IMR-90 (cell line): ENCODE measurements at regions not wholly inside any gene's neighbourhood (a gene's known extent, or its start where the extent isn't known, plus 50 kb on each side); places are given as distances from the start of the nearest gene placed in this dataset.

Experiments
- ATAC-seq: fragments of 200-7000 bp; cut with Tn5 transposase; 2 replicates; pipeline ENCODE4 v1.9.1; 2020; ENCODE audit warnings: low read depth, mild to moderate bottlenecking, moderate library complexity
- BruUV-seq: library from RNA; stranded (reverse); fragments of 400-500 nt; replicated peaks from 2 replicates; lab custom pipeline; 2021; lab: Mats Ljungman, UMichigan
- CTCF ChIA-PET: fragments of 300-600 bp; formaldehyde crosslinking; extraction: SDS; loops from one replicate; lab custom pipeline; 2021; ENCODE audit warnings: antibody characterized with exemption; lab: Yijun Ruan, JAX
- POLR2A ChIA-PET: fragments of 300-600 bp; sonication (Branson Sonifier 250); formaldehyde crosslinking; loops from one replicate; lab custom pipeline; 2022; ENCODE audit warnings: antibody characterized with exemption; ENCODE audit not compliant: unreplicated experiment; lab: Charles Lee
- DNase-seq: peaks from one replicate; pipeline ENCODE4 v3.0.0; 2013
- H2AFZ ChIP-seq: replicated peaks from 2 replicates; pipeline ENCODE3; 2013; ENCODE audit warnings: low read length, mild to moderate bottlenecking; ENCODE audit not compliant: poor library complexity
- H2AK5ac ChIP-seq: 2 replicates; pipeline ENCODE4 v1.6.1; 2013; ENCODE audit warnings: low read depth, low read length, inconsistent platforms
- H2AK9ac ChIP-seq: replicated peaks from 2 replicates; pipeline ENCODE3; 2013; ENCODE audit warnings: mild to moderate bottlenecking, low read depth, low read length, moderate library complexity; ENCODE audit not compliant: poor library complexity
- H2BK120ac ChIP-seq: 2 replicates; pipeline ENCODE4 v1.6.1; 2013; ENCODE audit warnings: low read depth, low read length, inconsistent platforms
- H2BK15ac ChIP-seq: 3 replicates; pipeline ENCODE4 v1.6.1; 2013; ENCODE audit warnings: low read depth, low read length, inconsistent platforms
- H2BK20ac ChIP-seq: 2 replicates; pipeline ENCODE4 v1.6.1; 2013; ENCODE audit warnings: low read depth, mild to moderate bottlenecking, inconsistent platforms, low read length, moderate library complexity
- H2BK5ac ChIP-seq: 2 replicates; pipeline ENCODE4 v1.6.1; 2013; ENCODE audit warnings: mild to moderate bottlenecking, low read depth, low read length, inconsistent platforms; ENCODE audit not compliant: poor library complexity, severe bottlenecking
- H3K14ac ChIP-seq: replicated peaks from 2 replicates; pipeline ENCODE4 v1.6.1; 2013; ENCODE audit warnings: low read depth, low read length, inconsistent platforms
- H3K18ac ChIP-seq: 2 replicates; pipeline ENCODE4 v1.6.1; 2013; ENCODE audit warnings: low read depth, low read length, control low read depth
- H3K23ac ChIP-seq: 2 replicates; pipeline ENCODE4 v1.6.1; 2013; ENCODE audit warnings: low read depth, low read length, inconsistent platforms
- H3K27ac ChIP-seq: 2 replicates; pipeline ENCODE4 v1.5.1; 2013; ENCODE audit warnings: mild to moderate bottlenecking, control low read depth, low read length; ENCODE audit not compliant: insufficient read depth
- H3K27me3 ChIP-seq: 2 replicates; pipeline ENCODE4 v1.6.1; 2013; ENCODE audit warnings: low read length; ENCODE audit not compliant: control insufficient read depth, insufficient read depth
- H3K36me3 ChIP-seq: 2 replicates; pipeline ENCODE4 v1.6.1; 2013; ENCODE audit warnings: low read length, mixed read lengths; ENCODE audit not compliant: control insufficient read depth, insufficient read depth
- H3K4ac ChIP-seq: 2 replicates; pipeline ENCODE4 v1.6.1; 2013; ENCODE audit warnings: low read depth, low read length, inconsistent platforms
- H3K4me1 ChIP-seq: 2 replicates; pipeline ENCODE4 v1.6.1; 2013; ENCODE audit warnings: low read length, mixed read lengths; ENCODE audit not compliant: control insufficient read depth, insufficient read depth
- H3K4me2 ChIP-seq: 2 replicates; pipeline ENCODE4 v1.6.1; 2013; ENCODE audit warnings: low read depth, mild to moderate bottlenecking, control low read depth, low read length, moderate library complexity
- H3K4me3 ChIP-seq: 2 replicates; pipeline ENCODE4 v1.5.1; 2013; ENCODE audit warnings: low read depth, mild to moderate bottlenecking, control low read depth, low read length, moderate library complexity; ENCODE audit not compliant: insufficient read depth
- H3K56ac ChIP-seq: 2 replicates; pipeline ENCODE4 v1.6.1; 2013; ENCODE audit warnings: low read length, inconsistent platforms; ENCODE audit not compliant: insufficient read depth; ENCODE audit errors: extremely low read depth
- H3K79me1 ChIP-seq, 2 experiments: 2 replicates each; pipeline ENCODE4 v1.6.1; 2013; ENCODE audit warnings: low read length in 2 of 2, inconsistent platforms in 1 of 2, low read depth in 1 of 2
- H3K9ac ChIP-seq: 2 replicates; pipeline ENCODE4 v1.6.1; 2013; ENCODE audit warnings: low read depth, low read length, control low read depth
- H3K9me1 ChIP-seq: 2 replicates; pipeline ENCODE4 v1.6.1; 2013; ENCODE audit warnings: low read length, inconsistent platforms; ENCODE audit not compliant: insufficient read depth
- H3K9me3 ChIP-seq: 2 replicates; pipeline ENCODE4 v1.6.1; 2013; ENCODE audit warnings: low read length; ENCODE audit not compliant: control insufficient read depth, insufficient read depth
- H4K20me1 ChIP-seq: 2 replicates; pipeline ENCODE4 v1.6.1; 2013; ENCODE audit warnings: low read length, inconsistent platforms; ENCODE audit not compliant: insufficient read depth
- H4K5ac ChIP-seq: 2 replicates; pipeline ENCODE4 v1.6.1; 2013; ENCODE audit warnings: mild to moderate bottlenecking, low read depth, low read length, control low read depth
- H4K8ac ChIP-seq, 2 experiments: 2 replicates each; pipeline ENCODE4 v1.6.1; 2013; ENCODE audit warnings: low read depth in 2 of 2, low read length in 2 of 2, control low read depth in 1 of 2, inconsistent platforms in 1 of 2
- H4K91ac ChIP-seq: 2 replicates; pipeline ENCODE4 v1.6.1; 2013; ENCODE audit warnings: low read depth, low read length, inconsistent platforms; ENCODE audit not compliant: insufficient read depth
- BHLHE40 ChIP-seq: fragments of 150-350 bp; IDR thresholded peaks from 2 replicates; pipeline ENCODE4 v1.6.1; 2016; ENCODE audit warnings: mild to moderate bottlenecking, low read depth, low read length
- CEBPB ChIP-seq: IDR thresholded peaks from 2 replicates; pipeline ENCODE4 v1.6.1; 2012; ENCODE audit warnings: low read depth, low read length, improper control_type of control experiment
- CHD1 ChIP-seq: IDR thresholded peaks from 2 replicates; pipeline ENCODE4 v1.6.1; 2012; ENCODE audit warnings: low read depth, low read length, improper control_type of control experiment
- FOS ChIP-seq: fragments of 150-350 bp; IDR thresholded peaks from 2 replicates; pipeline ENCODE4 v1.6.1; 2016; ENCODE audit warnings: low read depth, low read length
- MAFK ChIP-seq: IDR thresholded peaks from 2 replicates; pipeline ENCODE4 v1.6.1; 2012; ENCODE audit warnings: low read depth, low read length, improper control_type of control experiment
- MAZ ChIP-seq: IDR thresholded peaks from 2 replicates; pipeline ENCODE4 v1.6.1; 2012; ENCODE audit warnings: low read depth, mild to moderate bottlenecking, low read length, improper control_type of control experiment, moderate library complexity, borderline replicate concordance
- MXI1 ChIP-seq: IDR thresholded peaks from 2 replicates; pipeline ENCODE4 v1.6.1; 2012; ENCODE audit warnings: low read depth, mild to moderate bottlenecking, low read length, moderate library complexity, borderline replicate concordance
- NFE2L2 ChIP-seq: fragments of 150-350 bp; IDR thresholded peaks from 2 replicates; pipeline ENCODE4 v1.6.1; 2016; ENCODE audit warnings: low read depth, mild to moderate bottlenecking, low read length
- POLR2A ChIP-seq: IDR thresholded peaks from 2 replicates; pipeline ENCODE4 v1.6.1; 2012; ENCODE audit warnings: mild to moderate bottlenecking, low read depth, low read length
- RAD21 ChIP-seq: IDR thresholded peaks from 2 replicates; pipeline ENCODE4 v1.6.1; 2012; ENCODE audit warnings: low read length, improper control_type of control experiment
- RCOR1 ChIP-seq: IDR thresholded peaks from 2 replicates; pipeline ENCODE4 v1.6.1; 2012; ENCODE audit warnings: mild to moderate bottlenecking, low read length, improper control_type of control experiment; ENCODE audit not compliant: insufficient replicate concordance
- RFX5 ChIP-seq: IDR thresholded peaks from 2 replicates; pipeline ENCODE4 v1.8.0; 2012; ENCODE audit warnings: low read depth, mild to moderate bottlenecking, low read length, moderate library complexity
- SMC3 ChIP-seq: fragments of 150-350 bp; IDR thresholded peaks from 2 replicates; pipeline ENCODE4 v1.6.1; 2016; ENCODE audit warnings: low read depth, mild to moderate bottlenecking, antibody characterized with exemption, low read length, moderate library complexity
- USF2 ChIP-seq: fragments of 150-350 bp; IDR thresholded peaks from 2 replicates; pipeline ENCODE4 v1.6.1; 2017; ENCODE audit warnings: mild to moderate bottlenecking, antibody characterized with exemption, low read length, low read depth
- dilution Hi-C: fragments of 300-500 bp; cut with HindIII; formaldehyde crosslinking; loops from one replicate; pipeline ENCODE4 v1.14.3; 2018; ENCODE audit warnings: low sequenced_read_pairs; ENCODE audit not compliant: unreplicated experiment
- in situ Hi-C: fragments of 300-500 bp; cut with MboI; formaldehyde crosslinking; loops from 3 replicates; pipeline ENCODE4 v1.14.3; 2019; ENCODE audit warnings: low sequenced_read_pairs, inconsistent platforms, mixed read lengths
- intact Hi-C: fragments of 100-400 bp; cut with micrococcal nuclease; formaldehyde crosslinking; loops from 2 replicates; pipeline ENCODE4 v1.10.0; 2022
- TF ChIP-seq, protein P1 (sequence below): conservative IDR thresholded peaks from 2 replicates; pipeline ENCODE4 v1.5.1; 2012; ENCODE audit warnings: mild to moderate bottlenecking, low read depth, low read length, improper control_type of control experiment
- TF ChIP-seq, protein P2 (sequence below): fragments of 150-350 bp; IDR thresholded peaks from 2 replicates; pipeline ENCODE4 v1.6.1; 2016; ENCODE audit warnings: low read depth, mild to moderate bottlenecking, low read length, moderate library complexity, borderline replicate concordance

DNA sequence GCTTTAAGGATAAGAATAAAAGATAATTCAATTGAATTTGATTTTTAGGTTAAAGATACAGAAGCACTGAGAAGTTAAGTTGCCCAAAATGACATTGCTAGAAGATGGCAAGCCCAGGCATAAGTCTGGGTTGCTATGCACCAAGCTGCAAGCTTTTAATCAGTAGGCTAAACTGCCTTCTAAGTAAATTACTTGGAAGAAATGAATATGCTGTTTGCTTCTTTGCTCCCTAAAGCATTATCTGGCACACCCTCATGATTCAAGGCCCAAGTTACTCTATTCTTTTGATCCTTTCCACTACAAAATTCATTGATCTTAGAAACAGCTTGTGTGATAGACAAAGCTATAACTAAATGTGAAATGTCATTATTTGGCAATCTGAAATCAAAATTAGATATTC lies 1991.1 kb downstream of the ARAP2 start:
- Histone ChIP-seq H3K27ac (no peak overlapping the region), H4K8ac (no peak overlapping the region), H2BK15ac (no peak overlapping the region), H4K20me1 (no peaks in the 10 kb centered on the region), H2BK5ac (no peak overlapping the region), H2AFZ (no peak overlapping the region), H3K14ac (no peak overlapping the region), H3K9me3 (no peaks in the 10 kb centered on the region), H3K23ac (no peak overlapping the region), H2AK9ac (no peak overlapping the region), H3K4me2 (no peak overlapping the region), H3K36me3 (no peaks in the 10 kb centered on the region), H3K27me3 (no peaks in the 10 kb centered on the region), H3K79me1 (no peaks in the 10 kb centered on the region), H3K4me1 (no peaks in the 10 kb centered on the region), H3K9me1 (no peaks in the 10 kb centered on the region), H4K91ac (no peak overlapping the region), H3K56ac (no peak overlapping the region), H4K5ac (no peak overlapping the region), H2AK5ac (no peak overlapping the region), H2BK20ac (no peak overlapping the region), H3K9ac (no peak overlapping the region), H2BK120ac (no peak overlapping the region), H3K4me3 (no peak overlapping the region), H3K4ac (no peak overlapping the region), H3K18ac (no peak overlapping the region)
- TF ChIP-seq SMC3 (no peak), CHD1 (no peak), MAFK (no peak), USF2 (no peak), CEBPB (no peak), MXI1 (no peak), FOS (no peak), POLR2A (no peak), RFX5 (no peak), MAZ (no peak), RCOR1 (no peak), RAD21 (no peak), BHLHE40 (no peak), NFE2L2 (no peak)
- TF ChIP-seq, protein P1, sequence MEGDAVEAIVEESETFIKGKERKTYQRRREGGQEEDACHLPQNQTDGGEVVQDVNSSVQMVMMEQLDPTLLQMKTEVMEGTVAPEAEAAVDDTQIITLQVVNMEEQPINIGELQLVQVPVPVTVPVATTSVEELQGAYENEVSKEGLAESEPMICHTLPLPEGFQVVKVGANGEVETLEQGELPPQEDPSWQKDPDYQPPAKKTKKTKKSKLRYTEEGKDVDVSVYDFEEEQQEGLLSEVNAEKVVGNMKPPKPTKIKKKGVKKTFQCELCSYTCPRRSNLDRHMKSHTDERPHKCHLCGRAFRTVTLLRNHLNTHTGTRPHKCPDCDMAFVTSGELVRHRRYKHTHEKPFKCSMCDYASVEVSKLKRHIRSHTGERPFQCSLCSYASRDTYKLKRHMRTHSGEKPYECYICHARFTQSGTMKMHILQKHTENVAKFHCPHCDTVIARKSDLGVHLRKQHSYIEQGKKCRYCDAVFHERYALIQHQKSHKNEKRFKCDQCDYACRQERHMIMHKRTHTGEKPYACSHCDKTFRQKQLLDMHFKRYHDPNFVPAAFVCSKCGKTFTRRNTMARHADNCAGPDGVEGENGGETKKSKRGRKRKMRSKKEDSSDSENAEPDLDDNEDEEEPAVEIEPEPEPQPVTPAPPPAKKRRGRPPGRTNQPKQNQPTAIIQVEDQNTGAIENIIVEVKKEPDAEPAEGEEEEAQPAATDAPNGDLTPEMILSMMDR, result no peak
- TF ChIP-seq, protein P2, sequence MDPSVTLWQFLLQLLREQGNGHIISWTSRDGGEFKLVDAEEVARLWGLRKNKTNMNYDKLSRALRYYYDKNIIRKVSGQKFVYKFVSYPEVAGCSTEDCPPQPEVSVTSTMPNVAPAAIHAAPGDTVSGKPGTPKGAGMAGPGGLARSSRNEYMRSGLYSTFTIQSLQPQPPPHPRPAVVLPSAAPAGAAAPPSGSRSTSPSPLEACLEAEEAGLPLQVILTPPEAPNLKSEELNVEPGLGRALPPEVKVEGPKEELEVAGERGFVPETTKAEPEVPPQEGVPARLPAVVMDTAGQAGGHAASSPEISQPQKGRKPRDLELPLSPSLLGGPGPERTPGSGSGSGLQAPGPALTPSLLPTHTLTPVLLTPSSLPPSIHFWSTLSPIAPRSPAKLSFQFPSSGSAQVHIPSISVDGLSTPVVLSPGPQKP, result no peak
- intact Hi-C loops, result no loop called here
- CTCF ChIA-PET, result no interaction called here
- POLR2A ChIA-PET, result no interaction called here
- in situ Hi-C loops, result no loop called here
- ATAC-seq (no peak), DNase-seq (no peak)
- no TSS peak for BruUV-seq
- dilution Hi-C loops, result no loop called here
